K562 (cell line): ENCODE measurements at regions not wholly inside any gene's neighbourhood (a gene's known extent, or its start where the extent isn't known, plus 50 kb on each side); places are given as distances from the start of the nearest gene placed in this dataset.

Experiments used
- ATAC-seq: fragments of 200-7000 bp; cut with Tn5 transposase; 3 replicates; pipeline ENCODE4 v1.9.1; 2020; ENCODE audit warnings: moderate library complexity
- BruUV-seq: library from RNA; stranded (reverse); fragments of 400-500 nt; replicated peaks from 2 replicates; lab custom pipeline; 2021; lab: Mats Ljungman, UMichigan
- CTCF ChIA-PET: fragments of 300-600 bp; formaldehyde crosslinking; extraction: SDS; loops from one replicate; lab custom pipeline; 2021; ENCODE audit warnings: low intra/inter-chr PET ratio; lab: Yijun Ruan, JAX
- POLR2A ChIA-PET: fragments of 300-600, 350-650 bp; sonication (Branson Sonifier 250); formaldehyde crosslinking; extraction: SDS; loops from one replicate; lab custom pipeline; 2021; ENCODE audit warnings: antibody characterized with exemption, inconsistent platforms; lab: Yijun Ruan, JAX
- DNase-seq, 4 experiments: peaks; one replicate each; pipeline versions ENCODE4 v3.0.0 to v3.0.0-alpha.2; 2011 to 2018; ENCODE audit warnings: low spot score in 3 of 4, mixed read lengths in 3 of 4; ENCODE audit errors: extremely low read depth in 1 of 4
- FAIRE-seq: peaks from 2 replicates; lab custom pipeline; 2011; peaks lifted over from hg19 to GRCh38; lab: Jason Lieb, UNC
- H2AFZ ChIP-seq: 2 replicates; pipeline ENCODE4 v1.6.0; 2011; ENCODE audit warnings: low read depth, low read length, control low read depth, inconsistent platforms
- H3K27ac ChIP-seq: fragments of 200-600 bp; 3 replicates; pipeline ENCODE4 v1.8.0; 2011; ENCODE audit warnings: low read depth, mild to moderate bottlenecking, control low read depth, inconsistent platforms, low read length, moderate library complexity, mixed read lengths; ENCODE audit errors: extremely low read depth
- H3K27me3 ChIP-seq, 2 experiments: fragments of 300-600 bp in 1 of 2; 2 replicates in 1 of 2; 3 replicates in 1 of 2; pipeline versions ENCODE4 v1.6.0 to v1.8.0; 2011; ENCODE audit warnings: inconsistent platforms in 2 of 2, low read length in 2 of 2, mild to moderate bottlenecking in 1 of 2, mixed read lengths in 1 of 2, moderate library complexity in 1 of 2; ENCODE audit not compliant: control insufficient read depth in 2 of 2, insufficient read depth in 2 of 2
- H3K36me3 ChIP-seq: fragments of 300-600 bp; 3 replicates; pipeline ENCODE4 v1.8.0; 2011; ENCODE audit warnings: mild to moderate bottlenecking, low read length, inconsistent platforms; ENCODE audit not compliant: control insufficient read depth, insufficient read depth
- H3K4me1 ChIP-seq, 2 experiments: fragments of 200-600 bp in 1 of 2; replicated peaks in 1 of 2; 2 replicates in 1 of 2; 3 replicates in 1 of 2; pipeline versions ENCODE4 v1.5.1 to v1.8.0; 2011; ENCODE audit warnings: inconsistent platforms in 2 of 2, low read length in 2 of 2, mild to moderate bottlenecking in 1 of 2, mixed read lengths in 1 of 2, moderate library complexity in 1 of 2; ENCODE audit not compliant: control insufficient read depth in 2 of 2, insufficient read depth in 2 of 2
- H3K4me2 ChIP-seq: 2 replicates; pipeline ENCODE4 v1.6.1; 2011; ENCODE audit warnings: low read length, control low read depth, inconsistent platforms, mixed read lengths; ENCODE audit not compliant: insufficient read depth
- H3K4me3 ChIP-seq: fragments of 200-600 bp; sonication (generic), shearing (Covaris generic); 2 replicates; pipeline ENCODE4 v1.5.1; 2016; ENCODE audit warnings: control low read depth, inconsistent platforms
- H3K79me2 ChIP-seq: fragments of 200-600 bp; 3 replicates; pipeline ENCODE4 v1.8.0; 2011; ENCODE audit warnings: low read length, inconsistent platforms; ENCODE audit not compliant: control insufficient read depth, insufficient read depth
- H3K9ac ChIP-seq, 2 experiments: 2 replicates each; pipeline versions ENCODE4 v1.6.0 to v1.6.1; 2011; ENCODE audit warnings: low read depth in 2 of 2, low read length in 2 of 2, control low read depth in 1 of 2, inconsistent platforms in 1 of 2, mild to moderate bottlenecking in 1 of 2, mixed read lengths in 1 of 2; ENCODE audit not compliant: insufficient read depth in 1 of 2
- H3K9me1 ChIP-seq: one replicate; pipeline ENCODE4 v1.6.0; 2011; ENCODE audit warnings: inconsistent platforms, mild to moderate bottlenecking, low read length, moderate library complexity; ENCODE audit not compliant: control insufficient read depth, insufficient read depth
- H3K9me3 ChIP-seq: replicated peaks from 2 replicates; pipeline ENCODE4 v1.5.1; 2011; ENCODE audit warnings: low read depth, low read length, inconsistent platforms; ENCODE audit not compliant: control insufficient read depth, insufficient read depth
- H4K20me1 ChIP-seq: replicated peaks from 2 replicates; pipeline ENCODE4 v1.6.1; 2011; ENCODE audit warnings: low read length, inconsistent platforms, mixed read lengths; ENCODE audit not compliant: control insufficient read depth, insufficient read depth
- ADNP ChIP-seq: fragments of 200-800 bp; sonication (Bioruptor generic); IDR thresholded peaks from 2 replicates; pipeline ENCODE4 v1.6.1; 2016; ENCODE audit warnings: missing genetic modification characterization, missing compliant biosample characterization
- CBX2 ChIP-seq: fragments of 200-600 bp; sonication (generic); IDR thresholded peaks from one replicate; pipeline ENCODE4 v1.6.1; 2012; ENCODE audit warnings: mild to moderate bottlenecking, low read length, inconsistent platforms; ENCODE audit not compliant: insufficient read depth, poor library complexity, severe bottlenecking
- CCNT2 ChIP-seq: IDR thresholded peaks from 2 replicates; pipeline ENCODE4 v1.6.1; 2011; ENCODE audit warnings: borderline replicate concordance, low read depth, mild to moderate bottlenecking, moderate library complexity, mixed read lengths, low read length; ENCODE audit not compliant: insufficient read length; ENCODE audit errors: extremely low read depth
- CHAMP1 ChIP-seq: fragments of 450-650 bp; IDR thresholded peaks from 2 replicates; pipeline ENCODE4 v1.6.1; 2016; ENCODE audit warnings: mild to moderate bottlenecking
- DPF2 ChIP-seq: fragments of 450-650 bp; IDR thresholded peaks from 2 replicates; pipeline ENCODE4 v1.6.1; 2016
- HEY1 ChIP-seq: fragments of 250-450 bp; sonication (Bioruptor Pico); IDR thresholded peaks from 2 replicates; pipeline ENCODE4 v1.5.0; 2020; ENCODE audit warnings: mild to moderate bottlenecking, moderate library complexity, borderline replicate concordance
- LARP7 ChIP-seq: fragments of 450-650 bp; IDR thresholded peaks from 2 replicates; pipeline ENCODE4 v1.6.1; 2016
- MECOM ChIP-seq: fragments of 250-450 bp; sonication (Bioruptor Pico); IDR thresholded peaks from 2 replicates; pipeline ENCODE4 v1.8.0; 2022; ENCODE audit warnings: inconsistent platforms
- NEUROD1 ChIP-seq: fragments of 150-350 bp; IDR thresholded peaks from 2 replicates; pipeline ENCODE4 v1.6.1; 2014; ENCODE audit warnings: borderline replicate concordance, low read length, low read depth; ENCODE audit not compliant: partially characterized antibody
- ZNF436 ChIP-seq: fragments of 250-450, 450-650 bp; sonication (Bioruptor Pico); formaldehyde crosslinking; IDR thresholded peaks from 2 replicates; pipeline ENCODE4 v1.7.0; 2020; ENCODE audit warnings: mild to moderate bottlenecking
- ZNF561 ChIP-seq: fragments of 450-650 bp; formaldehyde crosslinking; conservative IDR thresholded peaks from 2 replicates; pipeline ENCODE4 v1.4.0; 2020; ENCODE audit warnings: mild to moderate bottlenecking, moderate library complexity
- WGBS: fragments of 100-300 bp; shearing (Covaris generic); methylation state at CpG from one replicate; pipeline ENCODE4 v1.1.6; 2016; ENCODE audit warnings: low coverage, mixed read lengths; ENCODE audit not compliant: insufficient coverage; ENCODE audit errors: missing lambda C conversion rate; 5-methylcytosine and 5-hydroxymethylcytosine counted together
- in situ Hi-C: fragments of 300-500 bp; cut with MboI; formaldehyde crosslinking; loops from 4 replicates; pipeline ENCODE4 v1.15.0; 2018; ENCODE audit warnings: inconsistent platforms, mixed read lengths
- intact Hi-C: fragments of 100-400 bp; cut with micrococcal nuclease; formaldehyde crosslinking; loops from 2 replicates; pipeline ENCODE4 v1.14.2; 2022

GRCh38 chr3:132255041-132255745 is 62.0 kb upstream of the ACP3 start:
- ChIA-PET CTCF (interaction anchor here (2.4 kb wide), 1 partner anchor 88 kb away, joined by 19 read pairs; no protein-coding TSS in a partner anchor), POLR2A (no interaction called here)
- Histone ChIP-seq H3K9me3 (no peaks in the 10 kb centered on the region), H2AFZ (no peak overlapping the region)
- DNase-seq, result no peak
- TF ChIP-seq ADNP (tag), result no peak
- TF ChIP-seq ZNF561 (CRISPR knock-in tag), result no peak
- TF ChIP-seq ZNF436 (CRISPR knock-in tag), result no peak
- no peak for TF ChIP-seq DPF2
- no peak for TF ChIP-seq CHAMP1
- no peak for TF ChIP-seq MECOM (CRISPR knock-in tag)
- no peak for TF ChIP-seq LARP7
- no peak for TF ChIP-seq HEY1 (CRISPR knock-in tag)
- TF ChIP-seq CBX2, result no peak
- TF ChIP-seq CCNT2, result no peak
- TF ChIP-seq NEUROD1, result no peak
- TF ChIP-seq, all 486 proteins: peak for 0
- Histone ChIP-seq H4K20me1 (no peaks in the 10 kb centered on the region), H3K4me3 (no peak overlapping the region), H3K9me1 (no peaks in the 10 kb centered on the region), H3K27ac (no peak overlapping the region), H3K9ac (no peak overlapping the region), H3K4me1 (no peaks in the 10 kb centered on the region), H3K27me3 (no peaks in the 10 kb centered on the region), H3K79me2 (no peaks in the 10 kb centered on the region), H3K36me3 (no peaks in the 10 kb centered on the region), H3K4me2 (no peak overlapping the region)
- ATAC-seq (no peak), FAIRE-seq (no peak)
- intact Hi-C loops (loop anchor here (10.0 kb wide), 1 partner anchor 390 kb away; no protein-coding TSS in a partner anchor), in situ Hi-C loops (loop anchor here (5.0 kb wide), 1 partner anchor 92 kb away; no protein-coding TSS in a partner anchor)
- BruUV-seq, result no TSS peak
- 0% methylated on average over 5 of the region's 5 CpGs for WGBS
